IPS-NIHi7 (cell line): ENCODE measurements at regions not wholly inside any gene's neighbourhood (a gene's known extent, or its start where the extent isn't known, plus 50 kb on each side); places are given as distances from the start of the nearest gene placed in this dataset.
"Not testable (repeated sequence)": the region's sequence is repeated elsewhere in the genome, so short reads cannot be mapped to it uniquely, and the experiment has no call there.

Experiments
- DNase-seq: peaks from one replicate; pipeline ENCODE4 v3.0.0; 2012; ENCODE audit warnings: mixed read lengths; ENCODE audit errors: extremely low spot score

DNA sequence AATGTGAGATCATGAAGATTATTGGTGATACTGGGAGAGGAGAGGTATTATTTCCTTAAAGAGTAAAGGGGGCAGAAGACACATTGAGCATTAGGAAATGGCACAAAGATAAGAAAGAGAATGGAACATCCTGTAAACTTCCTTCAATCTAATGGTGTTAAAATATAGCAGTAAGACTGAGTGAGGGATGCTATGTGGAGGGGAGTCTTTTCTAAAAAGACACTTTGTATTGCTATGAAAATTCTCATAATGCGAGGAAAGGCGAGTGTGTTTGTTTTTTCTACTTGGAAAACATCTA lies 405.2 kb downstream of the ARL4A start:
- no peak for DNase-seq

DNA sequence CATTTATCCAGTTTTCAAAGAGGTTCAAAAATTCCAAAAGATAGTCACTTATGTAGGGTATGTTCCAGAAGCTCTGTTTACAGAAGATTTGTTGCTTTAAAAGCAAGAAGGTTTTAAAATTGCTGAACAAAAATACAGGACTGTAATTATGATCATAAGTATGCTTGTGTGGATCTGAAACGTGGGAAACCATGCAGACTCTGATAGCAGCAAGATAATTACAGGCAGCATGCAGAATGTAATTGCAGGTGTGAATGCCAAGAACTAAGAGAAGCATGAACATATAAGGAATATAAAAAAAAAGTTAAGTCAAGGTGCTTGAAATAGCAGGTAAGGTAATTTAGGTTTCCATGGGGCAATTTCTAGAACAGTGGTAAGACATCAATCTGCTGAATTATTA lies 405.7 kb downstream of the ARL4A start:
- no peak for DNase-seq

DNA sequence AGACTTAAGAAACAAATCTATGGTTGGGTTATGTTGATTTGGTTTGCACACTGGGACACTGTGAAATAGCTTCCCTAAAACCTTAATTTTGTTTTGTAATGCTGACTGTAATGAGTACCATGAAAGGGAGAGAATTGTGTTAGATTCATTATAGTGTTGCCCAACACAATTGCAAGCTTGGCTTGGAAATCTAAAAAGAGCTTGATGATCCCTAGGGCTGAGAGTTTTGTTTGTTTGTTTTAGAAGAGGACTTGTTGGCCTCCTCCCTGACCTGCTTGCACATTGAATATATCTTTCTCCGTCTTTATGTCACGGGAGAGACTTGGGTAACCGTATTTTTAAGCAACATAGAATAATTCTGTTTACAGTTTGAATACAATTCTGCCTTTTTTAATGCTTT lies 410.1 kb downstream of the ARL4A start:
- DNase-seq = no peak

GRCh38 chr7:13098161-13098560 lies 410.7 kb downstream of the ARL4A start:
- DNase-seq = no peak

GRCh38 chr7:13099154-13099795 lies 411.8 kb downstream of the ARL4A start:
- DNase-seq = no peak

DNA sequence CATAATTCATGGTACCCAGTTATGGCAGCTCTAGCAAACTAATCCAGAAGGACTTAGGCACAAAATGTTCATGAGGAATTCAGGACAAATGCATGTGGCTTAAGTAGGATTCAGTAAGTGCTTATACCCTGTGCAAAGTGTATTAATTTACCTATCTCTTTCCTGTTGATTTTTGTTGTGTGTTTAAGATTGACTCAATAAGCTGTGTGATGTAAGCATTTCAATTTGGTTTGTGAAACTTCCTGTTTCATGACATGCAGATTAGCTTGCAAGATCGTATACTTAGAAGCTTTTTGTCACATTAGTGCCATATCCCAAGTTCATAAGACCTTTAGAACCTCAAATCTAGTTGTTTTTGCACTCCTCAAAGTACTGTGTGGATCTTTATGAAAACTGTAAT lies 416.7 kb downstream of the ARL4A start:
- no peak for DNase-seq

GRCh38 chr7:13105209-13105608 lies 417.8 kb downstream of the ARL4A start:
- no peak for DNase-seq

- DNase-seq = no peak
Measured at GRCh38 chr7:13106513-13106912, 419.1 kb downstream of the ARL4A start.

- DNase-seq = no peak
Measured at GRCh38 chr7:13107291-13107690, 419.9 kb downstream of the ARL4A start.

- no peak for DNase-seq
Measured at GRCh38 chr7:13108061-13108460, 420.6 kb downstream of the ARL4A start.

DNA sequence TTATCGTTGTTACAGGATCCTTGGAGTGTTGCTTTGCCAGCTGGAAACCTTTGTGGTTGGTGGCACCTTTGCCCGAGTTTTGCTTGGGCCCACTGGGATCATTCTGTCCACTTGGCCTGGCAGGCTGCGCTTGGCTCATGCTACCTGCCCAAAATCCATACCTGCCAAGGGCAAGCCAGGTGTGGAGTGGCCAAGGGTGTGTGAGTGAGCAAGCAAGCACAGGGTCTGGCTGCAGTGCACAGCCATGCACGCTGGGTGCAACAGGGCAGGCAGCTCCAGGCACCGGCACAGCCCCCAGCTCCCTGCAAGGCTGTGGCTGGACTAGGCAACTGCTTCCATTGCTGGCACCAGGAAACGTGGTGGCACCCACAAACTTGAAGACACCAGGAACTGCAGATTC lies 421.8 kb downstream of the ARL4A start:
- no peak for DNase-seq

DNA sequence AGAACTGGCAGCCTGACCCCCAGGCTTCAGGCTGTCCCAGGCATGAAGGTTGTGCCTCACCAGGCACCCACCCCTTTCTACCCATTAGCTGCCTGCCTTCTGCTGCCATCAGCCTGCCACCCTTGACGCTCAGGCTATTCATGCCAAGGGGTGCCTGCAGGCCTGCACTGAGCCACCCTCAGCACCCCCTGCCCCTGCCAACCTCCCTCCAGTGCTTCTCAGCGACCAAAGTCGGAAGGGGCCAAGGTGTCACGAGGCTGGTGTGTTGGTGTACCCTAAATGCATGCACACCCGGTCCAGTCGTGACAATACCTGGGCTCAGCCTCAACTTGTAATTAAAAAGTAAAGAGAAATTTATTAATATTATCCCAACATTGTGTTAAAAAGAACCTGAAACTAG lies 422.7 kb downstream of the ARL4A start:
- no peak for DNase-seq

DNA sequence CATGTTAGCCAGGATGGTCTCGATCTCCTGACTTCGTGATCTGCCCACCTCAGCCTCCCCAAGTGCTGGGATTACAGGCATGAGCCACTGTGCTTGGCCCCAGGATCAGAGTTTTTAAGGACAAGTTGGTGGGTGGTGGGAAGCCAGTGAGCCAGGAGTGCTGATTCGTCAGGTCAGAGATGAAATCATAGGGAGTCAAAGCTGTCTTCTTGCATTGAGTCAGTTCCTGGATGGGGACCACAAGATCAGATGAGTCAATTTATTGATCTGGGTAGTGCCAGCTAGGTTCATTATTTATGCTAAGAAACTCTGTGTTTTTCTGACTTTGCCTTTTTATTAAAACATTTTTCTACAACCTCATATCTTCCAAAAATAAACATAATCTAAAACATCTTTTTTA lies 423.8 kb downstream of the ARL4A start:
- no peak for DNase-seq

DNA sequence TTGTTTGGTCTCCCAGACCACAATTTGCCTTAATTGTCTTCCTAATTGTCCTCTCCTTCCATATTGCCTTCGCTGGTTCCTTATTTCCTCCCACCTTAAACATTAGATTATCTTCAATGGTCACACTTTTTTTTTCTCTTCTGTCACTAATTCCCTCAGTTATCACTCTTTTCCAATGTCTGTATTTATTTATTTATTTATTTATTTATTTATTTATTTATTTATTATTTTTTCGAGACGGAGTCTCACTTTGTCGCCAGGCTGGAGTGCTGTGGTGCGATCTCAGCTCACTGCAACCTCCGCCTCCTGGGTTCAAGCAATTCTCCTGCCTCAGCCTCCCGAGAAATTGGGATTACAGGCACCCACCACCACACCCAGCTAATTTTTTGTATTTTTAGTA lies 426.8 kb downstream of the ARL4A start:
- not testable (repeated sequence) for DNase-seq

- DNase-seq = peak; percentile 50
Measured at GRCh38 chr7:13115157-13115772, 427.8 kb downstream of the ARL4A start.

DNA sequence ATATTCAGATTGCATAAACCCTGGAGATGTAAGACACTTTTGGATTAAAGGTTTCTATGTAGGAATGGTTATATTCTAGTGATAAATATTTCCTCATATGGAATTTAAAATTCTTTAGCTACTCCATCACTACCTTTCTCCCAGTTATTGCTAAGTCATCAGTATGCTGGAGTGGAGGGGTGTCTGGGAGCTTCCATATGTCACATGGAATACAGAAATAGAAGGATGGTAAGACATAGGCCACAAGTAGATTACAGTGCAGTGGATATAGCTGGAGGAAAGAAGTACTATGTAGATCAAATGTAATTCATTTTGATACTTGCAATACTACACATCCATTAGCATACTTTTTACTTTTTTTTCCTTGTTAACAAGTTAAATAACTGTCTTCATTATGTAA lies 428.4 kb downstream of the ARL4A start:
- DNase-seq = no peak

- DNase-seq = peak; percentile 35
Measured at GRCh38 chr7:13117103-13117502, 429.7 kb downstream of the ARL4A start.

GRCh38 chr7:13117592-13117991 lies 430.2 kb downstream of the ARL4A start:
- DNase-seq = no peak

- not testable (repeated sequence) for DNase-seq
Measured at GRCh38 chr7:13124629-13125028, 437.2 kb downstream of the ARL4A start.

- DNase-seq = no peak
Measured at GRCh38 chr7:13126347-13126746, 438.9 kb downstream of the ARL4A start.

DNA sequence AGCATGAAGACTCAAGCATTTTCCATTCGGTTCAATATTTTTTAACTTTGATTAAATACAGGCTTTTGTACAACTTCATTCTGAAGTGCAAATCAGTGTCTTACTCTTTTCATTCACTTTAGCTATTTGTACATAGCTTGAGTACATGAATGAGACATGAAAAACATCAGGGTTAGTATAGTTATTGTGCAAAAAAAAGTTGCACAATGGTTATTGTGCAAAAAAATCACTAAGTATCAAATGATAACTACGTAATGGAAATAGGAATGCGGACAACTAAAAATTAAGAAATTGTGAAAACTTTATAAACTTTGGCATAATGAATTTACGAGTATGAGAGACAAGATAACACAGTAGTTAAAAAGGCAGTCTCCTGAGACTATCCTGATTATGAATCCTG lies 442.9 kb downstream of the ARL4A start:
- no peak for DNase-seq

DNA sequence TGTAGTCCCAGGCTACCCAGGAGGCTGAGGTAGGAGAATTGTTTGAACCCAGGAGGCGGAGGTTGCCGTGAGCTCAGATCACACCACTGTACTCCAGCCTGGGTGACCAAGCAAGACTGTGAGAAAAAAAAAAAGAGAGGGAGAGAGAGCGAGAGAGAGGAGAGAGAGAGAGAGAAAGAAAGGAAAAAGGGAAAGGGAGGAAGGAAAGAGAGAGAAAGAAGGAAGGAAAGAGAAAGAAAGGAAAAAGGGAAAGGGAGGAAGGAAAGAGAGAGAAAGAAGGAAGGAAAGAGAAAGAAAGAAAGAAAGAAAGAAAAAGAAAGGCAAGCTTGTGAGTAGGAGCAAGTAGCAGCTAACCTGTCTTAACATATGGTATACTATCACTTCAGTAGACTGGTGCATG lies 443.5 kb downstream of the ARL4A start:
- not testable (repeated sequence) for DNase-seq

DNA sequence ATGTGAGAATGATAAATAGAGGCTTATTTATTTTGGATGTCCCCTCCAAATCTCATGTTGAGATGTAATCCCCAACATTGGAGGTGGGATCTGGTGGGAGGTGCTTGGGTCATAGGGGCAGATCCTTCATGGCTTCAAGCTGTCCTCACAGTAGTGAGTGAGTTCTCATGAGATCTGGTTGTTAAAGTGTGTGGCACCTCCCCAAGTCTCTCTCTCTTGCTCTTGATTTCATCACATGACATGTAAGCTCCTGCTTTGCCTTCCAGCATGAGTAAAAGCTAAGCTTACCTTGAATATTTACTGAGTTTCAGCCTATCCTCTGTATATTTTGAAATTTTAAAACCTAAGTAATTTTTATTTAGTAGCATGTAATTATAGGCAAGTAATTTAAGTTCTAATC lies 444.9 kb downstream of the ARL4A start:
- no peak for DNase-seq

DNA sequence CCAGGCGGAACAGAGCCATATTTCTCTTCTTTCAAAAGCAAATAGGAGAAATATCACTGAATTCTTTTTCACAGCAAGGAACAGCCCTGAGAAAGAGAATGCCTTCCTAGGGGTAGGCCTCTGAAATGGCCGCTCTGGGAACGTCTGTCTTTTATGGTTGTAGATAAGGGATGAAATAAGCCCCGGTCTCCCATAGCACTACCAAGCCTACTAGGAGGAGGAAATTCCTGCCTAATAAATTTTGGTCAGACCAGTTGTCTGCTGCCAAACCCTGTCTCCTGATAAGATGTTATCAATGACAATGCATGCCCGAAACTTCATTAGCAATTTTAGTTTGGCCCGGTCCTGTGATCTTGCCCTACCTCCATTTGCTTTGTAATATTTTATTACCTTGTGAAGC lies 448.9 kb downstream of the ARL4A start:
- DNase-seq = not testable (repeated sequence)
